Endometrium (tissue), 2 donors: ENCODE measurements at regions not wholly inside any gene's neighbourhood (a gene's known extent, or its start where the extent isn't known, plus 50 kb on each side); places are given as distances from the start of the nearest gene placed in this dataset.
"Not testable (repeated sequence)": the region's sequence is repeated elsewhere in the genome, so short reads cannot be mapped to it uniquely, and the experiment has no call there.

Experiments used
- FAIRE-seq: peaks from 2 replicates; lab custom pipeline; 2012; peaks lifted over from hg19 to GRCh38; lab: Jason Lieb, UNC
- donor health status: control.
- donor health status: control.

DNA sequence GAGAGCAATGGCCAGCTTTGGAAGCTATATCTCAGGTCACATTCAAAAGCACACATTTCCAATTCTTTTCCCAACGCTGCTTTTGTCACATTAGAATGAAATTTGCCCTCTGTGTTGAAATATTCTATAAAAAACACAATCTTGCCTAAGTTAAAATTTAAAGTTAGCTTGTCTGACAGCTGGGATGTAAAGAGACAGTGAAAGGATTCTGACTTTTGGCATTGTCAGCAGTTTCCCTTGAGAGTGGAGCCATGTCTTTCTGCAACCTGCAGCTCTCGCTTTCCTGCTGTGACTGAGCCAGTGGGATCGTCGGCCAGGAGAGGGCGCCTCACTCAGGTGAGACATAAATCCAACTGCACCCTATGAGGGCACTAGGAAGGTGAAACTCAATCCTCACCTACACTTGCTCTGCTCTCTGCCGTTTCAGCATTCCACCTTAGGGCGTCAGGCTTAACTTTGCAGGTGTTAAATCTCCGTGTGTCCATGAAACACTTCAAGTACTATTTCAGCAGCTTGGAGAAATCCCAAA, 537.9 kb downstream of the TUBA3C start:
- FAIRE-seq: not testable (repeated sequence)

DNA sequence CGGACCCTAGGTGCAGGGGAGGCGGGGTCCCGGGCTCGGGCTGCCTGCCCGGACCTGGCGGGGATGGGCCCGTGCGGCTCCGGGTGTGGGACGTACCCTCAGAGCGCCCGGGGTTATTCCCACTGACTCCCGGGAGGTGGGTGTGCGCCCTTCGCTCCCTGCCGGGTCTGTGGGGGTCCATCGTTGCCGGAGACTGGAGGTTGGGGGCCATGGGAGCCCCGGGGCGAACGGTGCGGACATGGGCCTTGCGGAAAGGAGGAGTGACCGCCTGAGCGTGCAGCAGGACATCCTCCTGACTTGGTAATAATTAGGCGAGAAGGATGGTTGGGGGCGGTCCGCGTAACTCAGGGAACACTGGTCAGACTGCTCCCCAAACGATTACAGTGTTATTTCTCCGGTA, 552.7 kb downstream of the TUBA3C start:
- FAIRE-seq: not testable (repeated sequence)

DNA sequence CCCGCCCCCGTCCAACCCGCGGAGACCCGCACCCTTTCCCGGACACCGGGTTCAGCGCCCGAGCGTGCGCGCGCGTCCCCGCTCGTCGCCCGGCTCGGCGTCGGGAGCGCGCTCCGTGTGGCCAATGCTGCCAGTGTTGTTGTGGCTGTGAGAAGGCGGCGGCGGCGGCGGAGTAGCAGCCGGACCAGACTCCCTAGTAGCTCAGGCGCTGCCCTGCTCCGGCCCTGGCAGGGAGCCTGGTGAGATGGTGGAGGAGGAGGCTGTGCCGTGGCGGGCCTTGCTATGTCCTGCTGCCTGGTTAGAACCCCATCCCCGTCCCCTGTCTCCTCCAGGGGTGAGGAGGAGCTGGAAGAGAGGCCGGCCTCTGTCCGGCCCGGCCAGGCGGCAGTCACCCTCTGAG, 553.2 kb downstream of the TUBA3C start:
- no peak for FAIRE-seq

DNA sequence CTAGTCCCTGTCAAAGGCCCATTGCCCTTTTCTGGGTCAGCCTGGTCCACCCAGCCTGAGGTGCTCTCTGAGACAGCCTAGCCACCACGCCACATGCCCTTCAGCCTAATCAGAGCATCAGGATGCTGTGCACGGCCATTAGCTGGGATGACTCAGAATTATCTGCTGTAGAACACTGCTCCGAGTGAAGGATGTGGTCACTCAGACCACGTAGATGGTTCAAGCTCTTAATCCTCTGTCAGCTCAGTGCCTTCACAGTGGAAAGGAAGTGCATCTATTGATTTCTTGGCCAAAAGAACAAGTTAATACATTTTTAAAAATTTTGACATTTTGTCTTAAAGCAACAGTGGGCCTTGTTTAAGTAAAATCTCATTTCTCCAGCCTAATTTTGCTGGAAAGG, 557.6 kb downstream of the TUBA3C start:
- FAIRE-seq: not testable (repeated sequence)

DNA sequence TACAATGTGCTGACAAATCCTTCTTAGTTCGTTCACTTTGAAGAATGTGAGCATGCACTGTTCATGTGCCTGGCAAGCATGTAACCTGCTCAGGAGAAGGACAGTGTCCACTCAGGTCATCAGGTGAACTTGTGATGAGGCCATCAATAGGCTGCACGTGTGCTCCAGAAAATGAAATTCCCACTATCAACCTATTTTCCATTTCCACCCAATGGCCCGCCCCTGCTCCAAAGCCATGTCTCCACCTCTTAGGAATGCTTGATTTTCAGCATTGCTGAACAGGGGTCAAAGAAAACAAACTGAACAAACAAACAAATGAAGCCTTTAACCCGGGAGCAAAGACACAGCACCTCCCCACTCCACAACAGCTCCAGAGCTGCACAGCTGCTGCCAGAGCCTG, 563.2 kb downstream of the TUBA3C start:
- not testable (repeated sequence) for FAIRE-seq

DNA sequence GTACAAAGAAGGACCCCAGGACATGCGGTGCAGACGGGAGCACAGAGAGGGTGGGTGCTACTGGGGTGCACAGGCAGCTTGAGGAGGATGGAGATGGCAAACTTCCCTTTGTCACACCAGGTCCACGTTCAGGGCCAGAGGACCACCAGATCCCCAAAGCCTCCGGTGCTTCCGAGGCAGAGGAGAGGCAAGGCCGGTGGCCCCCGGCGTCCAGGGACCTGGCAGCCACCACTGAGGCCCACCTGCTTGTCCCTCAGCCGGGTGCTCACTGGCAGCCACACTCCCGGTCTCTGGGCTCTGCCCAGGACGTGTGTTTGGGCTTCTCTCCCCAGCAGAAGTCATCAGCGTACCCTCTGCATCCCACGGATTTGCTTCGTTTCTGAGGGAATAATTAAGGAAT, 571.1 kb downstream of the TUBA3C start:
- not testable (repeated sequence) for FAIRE-seq

DNA sequence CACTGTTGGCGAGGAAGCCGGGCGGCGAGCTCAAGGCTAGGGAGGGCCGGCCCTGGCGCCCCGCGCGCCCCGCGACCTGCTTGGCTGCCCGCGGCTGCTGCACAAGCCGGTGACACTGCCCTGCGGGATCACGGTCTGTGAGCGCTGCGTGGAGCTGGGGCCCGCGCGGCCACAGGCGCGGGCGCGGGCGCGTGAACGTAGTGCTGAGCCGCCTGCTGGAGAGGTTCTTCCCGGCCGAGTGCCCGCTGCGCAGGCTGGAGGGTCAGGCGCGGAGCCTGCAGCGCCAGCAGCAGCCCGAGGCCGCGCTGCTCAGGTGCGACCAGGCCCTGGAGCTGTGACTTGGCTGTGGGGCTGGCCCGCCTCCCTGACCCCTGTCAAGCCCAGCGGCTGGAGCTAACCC, 572.3 kb downstream of the TUBA3C start:
- not testable (repeated sequence) for FAIRE-seq

DNA sequence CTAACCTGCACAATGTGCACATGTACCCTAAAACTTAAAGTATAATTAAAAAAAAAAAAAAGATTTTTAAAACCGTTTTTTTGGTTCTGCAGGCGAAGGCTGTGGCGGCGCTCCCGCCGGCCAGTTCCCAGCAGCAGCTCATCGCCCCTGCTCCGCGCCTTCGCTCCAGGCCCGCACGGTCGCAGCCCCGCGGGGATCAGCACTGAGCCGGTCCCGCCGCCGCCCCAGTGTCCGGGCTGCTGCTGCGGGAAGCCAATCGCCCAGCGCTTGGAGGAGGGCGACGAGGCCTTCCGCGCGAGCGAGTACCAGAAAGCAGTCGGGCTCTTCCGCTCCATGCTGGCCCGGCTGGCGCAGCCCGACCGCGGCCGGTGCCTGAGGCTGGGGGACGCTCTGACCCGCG, 572.8 kb downstream of the TUBA3C start:
- FAIRE-seq: not testable (repeated sequence)

DNA sequence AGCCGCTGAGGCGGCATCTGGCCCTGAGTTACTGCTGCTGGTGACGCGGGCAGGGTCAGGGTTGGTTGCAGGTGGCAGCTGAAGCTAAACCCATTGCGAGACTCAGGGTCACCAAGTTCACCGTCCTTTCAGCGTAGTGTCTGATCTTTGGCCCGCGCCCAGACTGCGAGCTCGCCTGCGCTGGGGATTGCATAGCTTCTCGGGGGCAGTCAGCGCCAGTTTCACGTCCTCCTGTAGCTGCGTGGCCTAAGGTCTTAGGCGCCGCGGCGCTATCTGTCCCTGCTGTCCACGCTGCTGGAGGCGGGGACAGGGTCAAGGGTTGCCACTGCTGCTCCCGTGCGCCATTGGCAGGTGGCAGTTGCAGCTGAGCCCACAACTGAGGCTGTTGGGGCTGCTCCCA, 581.3 kb downstream of the TUBA3C start:
- not testable (repeated sequence) for FAIRE-seq

DNA sequence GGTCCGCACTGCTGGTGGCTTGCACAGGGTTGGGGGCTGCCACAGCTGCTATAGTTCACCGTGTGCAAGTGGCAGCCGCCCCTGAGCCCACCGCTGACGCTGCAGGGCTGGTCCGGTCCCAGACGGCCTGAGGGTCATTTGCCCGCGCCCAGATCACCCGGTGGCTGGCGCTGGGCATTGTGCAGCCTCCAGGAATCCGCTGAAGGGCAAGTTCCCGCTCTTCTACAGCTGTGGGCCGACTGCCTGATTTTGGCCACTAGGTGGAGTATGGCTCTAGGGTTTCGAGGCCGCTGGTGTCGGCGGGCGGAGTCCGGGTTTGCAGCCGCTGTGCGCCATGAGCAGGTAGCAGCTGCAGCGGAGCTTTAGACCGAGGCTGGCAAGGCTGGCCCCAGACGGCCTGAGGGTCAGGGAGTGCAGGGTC, 581.8 kb downstream of the TUBA3C start:
- FAIRE-seq: not testable (repeated sequence)

DNA sequence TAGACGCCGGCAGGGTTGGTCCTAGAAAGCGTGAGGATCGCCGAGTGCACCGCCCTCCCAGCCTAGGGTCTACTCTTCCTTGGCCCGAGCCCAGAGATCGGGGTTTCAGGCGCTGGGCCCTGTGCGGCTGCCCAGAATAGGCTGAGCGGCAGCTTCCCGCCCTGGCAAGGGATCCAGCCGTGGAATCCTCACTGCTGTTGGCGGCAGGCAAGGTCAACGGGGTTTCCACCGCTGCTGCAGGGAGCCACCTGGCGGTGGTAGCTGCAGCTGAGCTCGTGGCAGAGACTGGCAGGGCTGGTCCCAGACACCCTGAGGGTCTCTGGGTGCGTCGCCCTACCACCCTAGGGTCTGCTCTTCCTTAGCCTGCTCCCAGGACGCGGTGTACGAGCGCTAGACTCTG, 583.1 kb downstream of the TUBA3C start:
- FAIRE-seq: not testable (repeated sequence)

DNA sequence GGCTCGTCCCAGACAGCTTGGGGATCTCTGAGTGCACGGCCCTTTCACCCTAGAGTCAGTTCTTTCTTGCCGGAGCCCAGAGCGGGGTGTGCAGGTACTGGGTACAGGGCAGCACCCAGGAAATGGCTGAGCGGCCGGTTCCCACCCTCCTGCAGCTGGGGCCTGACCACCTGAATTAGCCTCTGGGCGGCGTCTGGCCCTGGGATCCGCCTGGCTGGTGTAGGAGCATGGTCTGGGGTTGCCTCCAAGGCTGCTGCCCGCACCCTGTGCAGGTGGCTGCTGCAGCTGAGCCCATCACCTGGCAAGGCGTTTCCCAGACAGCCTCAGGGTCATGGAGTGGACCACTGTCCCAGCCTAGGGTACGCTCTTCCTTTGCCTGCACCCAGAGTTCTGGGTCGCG, 583.7 kb downstream of the TUBA3C start:
- FAIRE-seq: not testable (repeated sequence)

DNA sequence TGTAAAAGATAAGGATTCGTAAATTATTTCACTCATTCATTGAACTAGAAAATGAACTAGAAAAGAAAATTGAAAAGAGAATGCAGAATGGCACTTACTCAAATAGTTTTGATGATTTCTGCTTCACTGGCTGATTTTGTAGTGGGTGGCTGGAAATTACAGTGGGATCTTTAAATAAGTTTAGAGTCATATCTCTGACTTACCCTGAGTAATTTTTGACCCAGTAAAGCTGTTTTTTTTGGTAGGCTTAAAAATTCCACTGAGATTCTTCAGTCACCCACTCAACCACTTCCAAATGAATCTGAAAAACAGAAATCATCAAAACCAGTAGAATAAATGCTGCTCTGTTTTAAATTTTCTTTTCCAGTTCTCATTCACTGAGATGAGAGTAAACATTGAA, 604.5 kb downstream of the TUBA3C start:
- not testable (repeated sequence) for FAIRE-seq

DNA sequence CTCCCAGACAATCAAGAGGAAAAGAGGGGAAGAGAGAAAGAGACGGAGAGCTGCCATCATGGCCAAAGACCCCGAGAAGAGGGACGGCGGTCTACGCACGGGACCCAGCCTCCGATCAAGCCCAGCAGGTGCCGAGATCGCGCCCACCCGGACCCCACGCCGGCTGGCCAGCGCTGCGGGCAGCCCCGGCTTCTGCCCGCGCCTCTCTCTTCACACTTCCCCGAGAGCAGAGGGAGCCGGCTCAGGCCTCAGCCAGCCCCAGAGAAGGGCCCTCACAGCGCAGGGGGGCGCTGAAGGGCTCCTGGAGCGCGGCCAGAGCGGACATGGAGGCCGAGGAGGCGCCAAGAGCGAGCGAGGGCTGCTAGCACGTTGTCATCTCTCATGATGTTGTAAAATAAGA, 613.7 kb downstream of the TUBA3C start:
- FAIRE-seq: not testable (repeated sequence)
